DMS53 (cell line): ENCODE measurements at regions not wholly inside any gene's neighbourhood (a gene's known extent, or its start where the extent isn't known, plus 50 kb on each side); places are given as distances from the start of the nearest gene placed in this dataset.
A peak's percentile ranks its signal among the peaks of the same experiment; 100 is the strongest.

Experiments used
- DNase-seq: peaks from one replicate; lab custom pipeline; 2025; lab: John Stamatoyannopoulos, UW

DNA sequence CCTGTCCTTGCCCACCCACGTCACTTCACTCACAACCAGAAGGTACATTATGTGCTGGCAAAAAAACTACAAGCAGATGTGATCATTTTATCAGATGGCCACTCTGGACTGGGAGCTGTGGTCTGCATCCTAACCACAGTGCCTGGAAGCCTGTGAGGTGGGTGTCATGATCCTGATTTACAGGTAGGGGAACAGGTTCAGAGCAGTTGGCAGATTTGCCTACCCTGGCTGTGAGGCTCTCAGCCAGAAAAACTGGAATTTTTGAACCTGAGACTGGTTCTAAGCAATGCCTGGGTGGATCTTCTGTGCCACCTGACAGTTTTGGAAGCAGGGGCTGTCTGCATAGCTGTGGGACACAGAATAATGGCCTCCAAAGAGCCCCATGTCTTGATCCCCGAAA lies 150.8 kb downstream of the SYF2 start:
- no peak for DNase-seq

DNA sequence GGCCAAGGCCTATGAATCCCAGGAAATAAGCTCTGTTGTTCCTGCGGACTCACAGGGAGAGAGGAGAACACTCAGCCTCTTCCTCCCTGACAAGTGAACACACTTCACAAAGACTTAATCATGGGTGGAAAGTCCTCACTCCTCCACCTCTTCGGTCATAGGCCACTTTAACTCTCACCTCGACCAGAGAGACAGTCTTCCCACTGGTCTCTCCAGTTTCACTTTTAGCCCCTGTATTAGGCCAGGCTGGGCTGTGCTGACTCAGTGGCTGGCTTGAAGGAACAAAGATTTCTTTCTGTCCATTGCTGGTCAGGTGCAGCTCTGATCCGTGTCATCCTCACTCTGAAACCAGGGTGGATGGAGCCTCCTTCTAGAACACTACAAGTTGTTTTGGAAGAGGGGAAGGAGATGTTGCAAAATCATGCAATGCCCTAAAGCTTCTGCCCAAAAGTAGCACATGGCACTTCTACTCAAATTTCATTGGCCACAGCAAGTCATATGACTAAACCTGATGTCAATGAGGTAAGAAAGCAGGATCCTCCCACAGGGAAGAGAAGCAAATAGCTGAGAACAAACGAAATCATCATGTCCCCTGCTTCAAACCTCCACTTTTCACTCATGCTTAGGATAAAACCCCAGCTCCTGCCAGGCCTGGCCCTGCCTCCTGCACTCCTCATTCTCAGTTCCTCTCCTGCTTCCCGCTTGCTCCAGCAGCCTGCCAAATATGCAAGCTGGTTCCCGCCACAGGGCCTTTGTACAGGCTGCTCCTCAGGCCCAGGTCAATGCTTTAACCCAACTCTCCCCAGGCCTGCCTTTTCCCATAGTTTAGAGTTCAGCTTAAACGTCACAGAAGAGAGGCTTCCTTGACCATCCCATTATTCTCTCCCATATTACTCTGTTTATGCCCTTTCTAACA lies 150.5 kb upstream of the RUNX3 start:
- peak; percentile 21 for DNase-seq

DNA sequence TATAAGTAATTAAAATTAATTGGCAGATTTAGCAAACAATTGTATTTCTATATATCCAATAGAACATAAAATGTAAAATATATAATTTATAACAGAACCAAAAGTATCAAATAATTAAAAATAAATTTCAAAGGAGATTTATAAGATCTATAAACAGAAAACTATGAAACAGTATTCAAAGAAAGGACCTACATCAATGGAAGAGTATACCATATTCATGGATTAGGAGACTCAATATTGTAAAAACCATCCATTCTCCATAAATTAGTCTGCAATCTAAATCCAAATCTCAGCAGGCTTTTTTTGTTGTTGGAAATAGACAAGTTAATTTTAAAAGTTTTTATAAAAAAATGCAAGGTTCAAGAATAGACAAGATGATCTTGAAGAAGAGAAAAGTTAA lies 149.0 kb upstream of the RUNX3 start:
- DNase-seq = no peak

DNA sequence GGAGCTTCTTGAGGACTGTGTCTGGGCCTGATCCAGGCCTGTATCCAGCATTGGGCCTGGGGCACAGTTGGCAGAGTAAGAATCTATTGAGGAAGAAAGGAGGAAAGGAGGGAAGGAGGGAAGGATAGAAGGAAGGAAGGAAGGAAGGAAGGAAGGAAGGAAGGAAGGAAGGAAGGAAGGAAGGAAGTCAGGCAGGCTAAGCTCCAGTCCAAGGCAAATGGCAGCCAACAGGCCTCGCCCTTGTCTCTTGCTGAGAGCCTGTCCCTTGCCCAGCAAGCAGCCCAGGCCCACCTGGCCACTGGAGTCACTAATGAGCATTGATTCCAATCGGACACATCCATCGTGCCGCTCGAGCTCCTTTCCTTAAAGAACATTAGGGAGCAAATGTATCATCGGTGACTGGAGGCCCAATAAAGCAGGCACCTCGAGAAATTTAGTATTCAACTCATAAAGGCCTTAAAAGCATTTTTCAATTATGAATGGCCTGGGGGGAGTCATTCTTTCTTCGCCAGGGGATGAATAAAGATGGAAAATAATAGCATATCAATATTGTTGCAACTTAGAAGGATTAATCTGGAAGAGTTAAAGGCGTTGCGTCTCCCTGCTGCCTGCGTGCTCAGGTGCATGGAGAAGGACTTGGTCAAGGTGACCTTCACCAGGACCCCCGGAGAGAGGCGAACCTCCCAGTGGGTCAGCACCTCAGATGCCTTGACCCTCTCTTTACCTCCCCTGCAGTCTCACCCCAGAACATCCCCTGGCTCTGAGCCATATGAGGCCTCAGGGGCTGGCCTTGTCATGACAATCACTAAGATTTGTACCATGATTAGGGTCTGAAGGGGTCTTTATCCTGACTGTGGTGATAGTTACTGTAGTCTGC lies 144.5 kb upstream of the RUNX3 start:
- DNase-seq = no peak

DNA sequence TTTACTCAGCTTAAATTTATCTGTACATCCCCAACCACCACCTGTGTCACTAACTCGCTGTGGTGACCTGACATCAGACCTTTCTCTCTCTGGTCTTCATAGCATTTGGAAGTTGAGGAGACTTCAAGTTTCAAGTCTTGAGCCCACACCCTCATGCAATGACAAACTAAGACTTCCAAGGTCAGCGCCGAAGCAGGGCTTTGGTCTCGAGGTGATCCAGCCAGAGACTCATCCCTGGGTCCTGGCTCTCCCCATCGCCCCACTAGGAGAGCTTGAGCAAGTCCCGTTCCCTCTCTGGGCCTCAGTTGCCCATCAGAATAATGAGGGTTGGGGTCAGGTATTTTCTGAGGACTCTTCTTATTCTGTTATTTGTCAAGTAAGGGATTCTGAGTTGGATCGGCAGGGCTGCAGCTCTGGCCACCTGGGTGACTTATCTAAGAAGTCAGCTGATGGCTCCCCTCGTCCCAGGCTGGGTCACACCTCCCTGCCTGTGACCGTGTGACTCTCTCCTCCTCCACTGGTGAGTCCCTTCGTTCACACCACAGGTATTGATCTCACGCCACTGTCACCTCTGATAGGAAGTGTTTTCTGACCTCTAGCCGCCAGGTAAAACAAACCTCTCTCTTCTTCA lies 143.7 kb upstream of the RUNX3 start:
- no peak for DNase-seq

DNA sequence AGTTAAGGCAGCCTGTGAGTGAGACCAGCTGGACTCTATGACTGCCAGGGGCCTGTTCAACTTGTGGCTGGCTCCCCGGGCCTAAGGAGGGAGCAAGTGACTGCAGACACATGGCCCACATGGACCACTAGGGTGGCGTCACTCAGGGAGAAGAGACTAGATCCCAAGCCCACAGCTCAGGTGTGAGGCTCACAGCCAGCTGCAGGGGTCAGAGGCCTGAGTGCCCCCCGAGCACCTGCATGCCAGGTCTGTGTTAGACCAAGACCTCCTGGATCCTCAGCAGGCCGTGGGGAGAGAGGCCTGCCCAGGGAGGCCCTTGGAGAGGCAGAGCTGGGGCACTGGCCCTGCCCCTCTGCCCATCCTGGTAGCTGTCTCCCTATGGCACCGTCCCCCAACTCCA lies 142.4 kb upstream of the RUNX3 start:
- no peak for DNase-seq

DNA sequence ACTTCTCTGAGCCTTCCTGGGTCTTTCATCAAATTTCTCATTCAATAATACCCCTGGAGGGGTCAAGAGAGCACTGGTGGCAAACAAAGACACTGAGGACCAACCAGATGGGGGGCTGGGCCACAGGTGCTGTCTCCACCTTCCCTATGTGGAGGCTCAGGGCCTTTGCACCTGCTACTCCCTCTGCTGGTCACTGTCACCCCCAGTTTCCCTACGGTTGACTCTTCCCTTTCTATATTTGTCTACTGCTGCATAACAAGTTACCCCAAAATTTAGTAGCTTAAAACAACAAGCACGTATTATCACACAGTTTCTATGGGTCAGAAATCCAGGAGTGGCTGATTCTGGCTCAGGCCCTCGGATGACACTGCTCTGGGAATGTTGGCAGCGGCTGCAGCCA lies 138.8 kb upstream of the RUNX3 start:
- DNase-seq = no peak

DNA sequence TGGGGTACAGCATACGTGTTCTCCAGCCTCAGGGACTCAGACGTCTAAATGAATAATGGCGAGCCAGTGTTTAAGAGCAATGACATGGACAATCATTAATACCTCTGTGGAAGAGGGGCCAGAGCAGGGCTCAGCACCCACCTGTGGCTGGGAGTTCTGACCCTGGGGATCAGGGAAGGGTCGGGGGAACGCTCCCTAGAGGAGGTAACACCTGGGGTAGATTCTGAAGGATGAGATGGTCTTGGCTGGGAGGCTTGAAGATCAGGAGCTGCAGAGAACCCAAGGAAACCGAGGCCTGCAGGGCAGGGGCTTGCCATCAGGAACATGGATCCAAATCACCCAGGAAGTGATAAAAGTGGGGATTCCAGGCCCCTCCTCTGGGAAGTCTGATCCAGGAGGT lies 138.2 kb upstream of the RUNX3 start:
- DNase-seq = no peak

DNA sequence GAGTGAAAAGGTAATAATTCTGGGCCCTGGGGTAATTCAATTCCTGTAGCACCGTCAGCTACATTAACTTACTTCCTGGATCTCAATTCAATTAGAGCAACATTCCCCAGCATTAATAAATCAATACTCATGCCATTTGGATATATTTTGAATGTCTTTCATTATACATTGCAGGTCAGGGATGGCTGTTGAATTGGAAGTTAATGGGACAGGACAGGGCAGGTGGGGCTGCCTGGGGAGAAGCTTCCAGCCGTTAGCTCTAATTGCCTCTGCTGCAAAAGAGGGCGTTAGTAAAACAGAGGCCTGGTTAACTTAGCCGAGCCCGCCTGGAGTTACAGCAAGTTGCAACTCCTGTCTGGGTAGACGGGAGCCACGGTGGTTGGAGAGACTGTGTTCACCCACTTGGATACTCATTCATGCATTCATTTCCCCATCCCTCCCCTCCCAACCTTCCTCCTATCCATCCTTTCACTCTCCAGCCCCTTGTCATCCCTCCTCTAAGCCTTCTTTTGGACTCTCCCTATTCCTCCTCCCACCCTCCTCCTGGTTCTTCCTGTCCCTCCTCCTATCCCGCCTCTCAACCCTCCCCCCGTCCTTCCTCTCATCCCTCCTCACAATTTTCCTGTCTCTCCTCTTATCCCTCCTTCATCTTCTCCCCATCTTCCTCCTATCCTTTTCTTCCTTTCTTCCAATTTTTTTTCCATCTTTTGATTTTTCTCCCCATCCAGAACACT lies 137.6 kb upstream of the RUNX3 start:
- no peak for DNase-seq

DNA sequence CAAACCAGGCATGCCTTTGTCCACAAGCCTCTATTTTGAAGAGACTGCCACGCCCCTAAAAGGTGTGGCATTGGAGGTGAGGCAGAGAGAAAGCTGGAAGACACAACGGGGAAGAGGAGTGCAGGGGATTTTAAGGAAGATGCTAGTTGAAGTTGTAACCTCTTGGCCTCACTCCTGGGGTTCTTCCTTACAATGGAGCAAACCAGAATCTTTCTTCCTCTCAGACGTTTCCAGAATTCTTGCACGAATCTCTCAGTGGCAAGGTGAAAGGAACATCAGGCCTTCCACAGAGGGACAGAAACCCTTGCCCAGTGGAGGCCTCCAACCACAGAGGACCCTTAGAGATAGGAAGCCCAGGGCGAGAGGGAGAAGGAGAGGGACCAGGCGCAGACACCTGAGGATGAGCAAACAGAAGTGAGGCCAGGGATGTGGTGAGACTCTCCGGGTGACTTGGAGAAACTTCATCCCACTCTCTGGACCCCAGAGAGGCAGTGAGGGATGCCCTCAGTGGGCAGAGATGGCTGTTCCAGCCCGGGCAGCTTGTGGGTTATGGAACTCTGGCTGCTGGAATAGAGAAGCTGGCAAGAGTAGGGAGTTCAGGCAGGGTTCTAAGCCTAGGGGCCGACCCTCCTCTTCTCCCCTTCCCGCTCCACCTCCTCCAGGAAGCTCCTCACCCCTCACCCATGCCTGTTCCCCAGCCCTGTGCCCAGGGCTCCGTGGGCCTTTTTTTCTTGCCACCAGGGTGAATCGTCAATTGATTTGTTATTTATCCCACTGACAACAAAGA lies 136.8 kb upstream of the RUNX3 start:
- peak; percentile 20 for DNase-seq

DNA sequence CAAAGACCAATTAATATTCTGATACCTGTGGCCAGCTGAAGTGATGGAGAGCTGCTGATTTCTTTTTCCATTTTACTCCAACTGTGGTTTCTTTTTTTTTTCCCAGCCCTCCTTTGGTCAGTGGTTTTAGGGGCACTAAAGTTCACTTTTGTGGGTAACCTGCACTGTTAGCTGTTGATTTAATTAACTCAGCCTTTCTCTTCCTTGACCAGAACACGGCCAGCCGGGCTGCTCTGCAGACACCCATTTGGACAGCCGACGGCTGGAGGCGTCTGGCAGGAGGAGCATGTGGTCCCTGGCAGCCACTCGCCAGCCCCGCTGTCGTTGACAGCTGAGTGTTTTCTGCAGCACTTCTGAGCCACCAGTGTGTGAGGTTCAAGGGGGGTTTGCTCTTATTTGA lies 136.2 kb upstream of the RUNX3 start:
- DNase-seq = no peak

DNA sequence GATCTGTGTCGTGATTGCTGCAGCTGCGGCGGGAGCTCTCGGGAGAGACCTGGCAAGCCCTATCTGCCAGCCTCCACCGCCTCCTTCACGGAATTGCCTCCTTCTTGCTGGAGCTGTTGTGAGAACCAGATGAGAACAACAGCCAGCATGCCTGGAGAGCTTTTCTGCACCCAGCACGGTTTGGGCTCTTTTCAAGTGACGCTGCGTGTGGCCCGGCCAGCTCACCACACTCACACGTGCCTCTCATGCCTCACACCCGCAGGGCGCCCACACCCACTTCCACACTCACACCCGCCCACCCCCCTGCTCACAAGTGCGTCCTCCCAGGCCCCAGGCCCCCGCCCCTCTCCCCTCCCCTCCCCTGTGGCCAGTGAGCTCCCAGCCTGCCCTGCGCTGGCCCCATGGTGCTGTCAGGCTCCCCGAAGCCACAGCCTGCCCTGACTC lies 135.7 kb upstream of the RUNX3 start:
- no peak for DNase-seq

DNA sequence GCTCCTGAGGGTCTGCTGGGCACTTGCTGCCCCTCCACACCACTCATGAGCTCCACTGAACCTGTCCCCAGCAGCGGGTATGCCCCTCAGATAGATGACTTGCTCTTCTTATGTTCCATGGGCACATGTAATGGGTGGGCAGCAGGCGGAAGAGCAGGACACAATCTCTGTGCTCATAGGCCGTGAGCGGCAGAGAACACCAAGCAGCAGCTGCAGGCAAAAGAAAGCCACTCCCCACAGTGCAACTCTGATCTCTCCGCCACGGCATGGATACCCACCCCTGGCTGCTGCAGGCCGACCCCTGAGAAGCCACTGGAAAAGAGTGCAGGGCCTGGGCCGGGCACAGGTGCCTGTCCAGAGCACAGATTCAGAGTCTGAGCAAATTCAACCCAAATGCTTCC lies 135.2 kb upstream of the RUNX3 start:
- DNase-seq = no peak

DNA sequence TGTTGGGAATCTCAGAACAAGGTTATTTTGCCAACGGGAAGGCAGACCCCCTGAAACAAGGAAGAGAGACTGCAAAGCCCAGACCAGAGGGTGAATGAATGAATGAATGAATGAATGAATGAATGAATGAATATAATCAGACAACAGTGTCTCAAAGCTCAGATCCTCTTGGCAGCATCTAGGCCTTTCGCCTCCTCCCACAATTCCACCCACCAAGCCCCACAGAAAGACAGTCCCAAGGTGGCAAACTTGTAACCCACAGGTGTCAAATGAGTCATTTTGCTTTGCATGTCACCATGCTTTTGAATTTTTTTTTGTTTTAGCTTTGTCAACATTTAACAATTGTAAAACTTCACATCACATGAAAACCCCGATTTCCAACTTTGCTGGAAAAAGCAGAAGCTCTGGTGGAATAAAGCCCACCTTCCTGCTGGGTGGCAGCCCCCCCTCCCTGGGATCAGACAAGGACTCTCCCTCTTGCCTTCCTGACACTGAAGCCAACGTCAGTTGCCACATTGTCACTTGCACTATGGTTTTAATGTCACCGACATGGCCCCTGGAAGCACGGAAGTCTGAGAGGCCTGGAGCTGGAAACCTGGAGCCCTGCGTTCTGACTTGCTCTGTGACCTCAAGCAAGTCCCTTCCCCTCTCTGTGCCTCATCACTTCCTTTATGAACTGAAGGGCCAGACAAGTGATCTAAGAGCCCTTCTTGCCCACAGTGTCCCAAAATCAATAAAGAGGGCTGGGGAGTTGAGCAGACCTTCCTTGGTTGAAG lies 134.6 kb upstream of the RUNX3 start:
- no peak for DNase-seq

DNA sequence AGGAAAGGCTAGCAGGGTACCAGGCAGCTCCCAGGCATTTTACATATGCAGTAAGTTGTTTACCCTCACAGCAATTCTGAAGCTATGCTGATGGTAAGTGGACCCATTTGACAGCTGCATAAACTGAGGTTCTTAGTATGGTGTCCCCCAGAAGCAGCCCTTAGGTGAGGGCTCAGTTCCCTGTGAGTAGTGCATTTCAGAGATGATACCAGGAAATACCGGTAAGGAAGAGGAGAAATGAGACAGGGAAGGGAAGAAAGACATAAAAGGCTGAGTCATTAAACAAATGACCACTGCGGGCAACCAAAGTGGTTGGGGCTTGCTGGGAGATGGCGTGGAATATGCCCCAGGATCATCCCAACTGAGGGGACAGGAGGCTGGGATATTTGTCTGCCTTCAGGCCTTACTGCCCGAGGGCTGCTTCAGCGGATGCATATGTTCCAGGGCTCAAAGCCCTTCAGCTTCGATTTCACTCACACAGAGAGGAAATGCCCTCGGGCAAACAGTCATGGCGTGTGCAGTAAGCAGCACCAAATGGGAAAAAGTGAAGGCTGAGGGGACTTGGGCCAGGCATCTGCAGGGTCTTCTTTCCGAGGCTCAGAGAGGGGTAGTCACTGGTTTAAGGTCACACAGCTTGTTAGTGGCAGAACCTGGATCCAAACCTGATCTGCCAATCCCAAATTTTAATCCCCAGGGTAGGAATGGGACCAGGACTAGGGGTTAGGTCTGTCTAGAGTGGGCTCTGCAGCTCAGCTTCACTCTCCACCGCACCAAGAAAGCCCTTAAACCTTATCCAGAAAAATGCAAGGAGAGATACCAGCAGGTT lies 133.7 kb upstream of the RUNX3 start:
- peak; percentile 71 for DNase-seq

DNA sequence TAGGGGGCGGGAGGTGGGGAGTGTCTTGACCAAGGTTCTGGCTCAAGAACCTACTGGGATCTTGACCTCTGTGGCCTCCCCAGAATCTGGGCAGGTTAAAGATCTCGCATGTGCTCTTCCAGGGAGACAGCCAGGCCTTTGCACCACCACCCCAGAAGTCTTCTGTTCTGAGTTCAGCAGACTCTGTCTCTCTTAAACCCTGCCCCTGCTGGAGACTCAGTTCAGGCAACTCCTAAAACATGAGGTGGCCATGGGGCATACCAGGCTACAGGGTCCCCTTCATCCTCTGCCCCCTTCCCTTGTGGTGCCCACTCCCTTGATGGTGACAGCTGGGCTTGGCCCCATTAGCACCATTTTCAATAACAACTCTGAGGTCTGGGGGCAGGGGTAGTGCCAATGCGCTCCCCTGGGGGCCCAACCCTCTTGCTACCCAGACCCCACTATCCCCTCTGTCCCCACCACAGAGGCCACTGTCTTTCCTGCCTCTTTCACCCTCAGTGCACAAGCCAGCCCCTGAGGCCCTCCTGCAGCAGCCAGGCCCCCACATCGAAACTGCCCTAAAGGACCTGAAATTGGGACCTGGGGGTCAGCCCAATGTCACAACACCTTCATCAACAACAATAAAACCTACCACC lies 132.7 kb upstream of the RUNX3 start:
- DNase-seq = no peak

DNA sequence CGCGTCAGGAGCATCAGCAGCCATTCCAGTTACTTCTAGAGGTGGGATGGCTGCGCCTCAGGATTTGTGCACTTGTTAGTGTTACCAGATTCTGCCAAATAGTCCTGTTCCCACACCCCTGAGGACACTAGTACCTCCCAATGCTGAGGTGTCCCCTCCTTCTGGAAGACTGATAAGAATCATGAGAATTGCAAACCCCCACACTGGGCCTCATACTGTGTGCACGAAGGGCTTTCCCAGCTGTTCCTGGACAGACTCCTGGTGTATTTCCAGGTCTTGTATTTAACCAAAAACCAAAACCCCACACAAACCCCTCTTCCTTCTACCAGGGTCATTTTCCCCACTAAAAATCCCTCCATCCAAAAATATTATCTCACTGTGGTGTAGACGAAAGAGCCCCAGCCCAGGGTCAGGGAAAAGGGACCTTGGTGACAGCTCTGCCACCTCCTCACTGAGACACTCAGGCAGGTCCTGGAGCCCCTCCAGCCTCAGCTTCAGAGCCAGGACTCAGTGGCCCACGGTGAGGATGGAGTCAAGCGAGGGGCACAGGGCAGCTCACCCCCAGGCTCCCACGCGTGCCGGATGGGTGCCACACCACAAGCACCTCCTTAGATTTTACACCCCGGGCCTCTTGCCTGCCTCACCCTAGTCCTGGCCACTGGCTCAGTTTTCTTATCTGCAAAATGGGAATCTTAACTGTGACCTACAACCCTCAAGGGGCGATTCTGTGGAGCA lies 131.4 kb upstream of the RUNX3 start:
- DNase-seq = no peak

DNA sequence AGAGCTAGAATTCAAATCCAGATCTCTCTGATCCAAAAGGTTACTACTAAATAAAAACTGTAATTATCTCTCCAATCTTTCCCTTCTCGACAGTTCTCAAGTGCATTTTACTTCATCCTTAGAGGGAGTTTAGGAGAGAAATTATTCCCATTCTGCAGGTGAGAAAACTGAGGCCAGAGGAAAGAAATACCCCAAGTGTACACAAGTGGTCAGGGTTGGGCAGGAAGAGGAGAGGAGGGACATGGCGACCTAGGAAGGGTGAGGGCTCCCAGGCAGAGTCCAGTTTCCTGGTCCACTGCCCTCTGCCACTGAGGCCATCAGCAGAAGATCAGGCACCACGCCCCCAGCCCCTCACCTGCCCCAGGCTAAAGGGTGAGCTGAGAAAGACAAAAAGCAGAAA lies 127.1 kb upstream of the RUNX3 start:
- DNase-seq = no peak
